ENCODE measurements at regions not wholly inside any gene's neighbourhood (a gene's known extent, or its start where the extent isn't known, plus 50 kb on each side); places are given as distances from the start of the nearest gene placed in this dataset.

DNA sequence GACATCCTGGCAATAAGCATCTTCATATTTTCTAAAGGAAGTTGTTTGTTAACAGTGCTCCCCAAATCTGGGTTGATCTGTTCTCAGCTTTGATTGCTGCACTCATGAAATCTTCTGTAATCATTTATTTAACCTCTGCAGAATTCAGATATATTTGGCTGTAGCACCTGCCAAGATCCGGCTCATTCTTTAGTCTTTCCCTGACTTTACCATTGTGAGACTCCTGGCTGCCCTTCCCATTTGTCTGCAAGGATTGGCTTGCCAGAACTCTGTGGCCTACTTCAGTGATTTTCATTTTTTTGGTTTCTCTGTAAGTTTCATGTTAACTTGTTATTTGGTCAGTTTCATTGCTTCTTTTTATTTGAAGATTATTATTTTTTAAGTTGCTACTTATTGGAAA lies 191.2 kb upstream of the PLXNC1 start:
- TF ChIP-seq, protein P1, sequence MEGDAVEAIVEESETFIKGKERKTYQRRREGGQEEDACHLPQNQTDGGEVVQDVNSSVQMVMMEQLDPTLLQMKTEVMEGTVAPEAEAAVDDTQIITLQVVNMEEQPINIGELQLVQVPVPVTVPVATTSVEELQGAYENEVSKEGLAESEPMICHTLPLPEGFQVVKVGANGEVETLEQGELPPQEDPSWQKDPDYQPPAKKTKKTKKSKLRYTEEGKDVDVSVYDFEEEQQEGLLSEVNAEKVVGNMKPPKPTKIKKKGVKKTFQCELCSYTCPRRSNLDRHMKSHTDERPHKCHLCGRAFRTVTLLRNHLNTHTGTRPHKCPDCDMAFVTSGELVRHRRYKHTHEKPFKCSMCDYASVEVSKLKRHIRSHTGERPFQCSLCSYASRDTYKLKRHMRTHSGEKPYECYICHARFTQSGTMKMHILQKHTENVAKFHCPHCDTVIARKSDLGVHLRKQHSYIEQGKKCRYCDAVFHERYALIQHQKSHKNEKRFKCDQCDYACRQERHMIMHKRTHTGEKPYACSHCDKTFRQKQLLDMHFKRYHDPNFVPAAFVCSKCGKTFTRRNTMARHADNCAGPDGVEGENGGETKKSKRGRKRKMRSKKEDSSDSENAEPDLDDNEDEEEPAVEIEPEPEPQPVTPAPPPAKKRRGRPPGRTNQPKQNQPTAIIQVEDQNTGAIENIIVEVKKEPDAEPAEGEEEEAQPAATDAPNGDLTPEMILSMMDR (IDR thresholded peaks at IDR 0.05), result no peak
- TF ChIP-seq POLR2A (IDR thresholded peaks at IDR 0.05) (no peak), POLR2AphosphoS5 (IDR thresholded peaks at IDR 0.05) (no peak)

Measured in sigmoid colon (tissue), 4 donors.